Gastrocnemius medialis (tissue), 4 donors: ENCODE measurements at regions not wholly inside any gene's neighbourhood (a gene's known extent, or its start where the extent isn't known, plus 50 kb on each side); places are given as distances from the start of the nearest gene placed in this dataset.

Source experiments
- POLR2A ChIP-seq, 2 donors: fragments of 450-650 bp; IDR thresholded peaks; one replicate each; pipeline ENCODE4 v1.6.1; 2017; ENCODE audit warnings: antibody characterized with exemption in 2 of 2, mild to moderate bottlenecking in 2 of 2, moderate library complexity in 2 of 2
- TF ChIP-seq, protein P1 (sequence below), 5 experiments: fragments of 450-650 bp in 3 of 5; fragments of 200-600 bp in 2 of 5; sonication (generic) in 2 of 5; IDR thresholded peaks in 4 of 5; conservative IDR thresholded peaks in 1 of 5; 1 replicate in 4 of 5; 2 replicates in 1 of 5; pipeline ENCODE4 v1.5.1; 2016 to 2019; ENCODE audit warnings: antibody characterized with exemption in 5 of 5, mild to moderate bottlenecking in 3 of 5, moderate library complexity in 3 of 5

DNA sequence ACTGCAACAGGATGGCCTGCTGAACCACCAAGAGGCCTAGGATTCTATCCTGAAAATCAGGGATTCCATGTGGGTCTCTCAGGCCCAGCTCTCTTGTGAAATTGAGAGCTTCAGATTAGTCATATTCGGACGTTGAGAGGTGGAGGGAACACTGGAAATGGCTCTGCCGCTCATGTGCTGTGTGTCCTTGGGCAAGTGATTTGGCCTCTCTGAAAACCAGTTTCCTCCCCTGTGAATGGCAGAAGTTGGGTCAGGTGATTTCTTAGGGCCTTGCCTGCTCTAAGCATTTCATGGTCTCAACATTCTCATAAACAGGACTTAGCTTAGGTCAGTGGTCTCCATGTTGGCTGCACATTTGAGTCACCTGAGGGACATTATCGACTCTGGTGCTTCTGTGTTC is 470.1 kb downstream of the PREX1 start:
- TF ChIP-seq, protein P1, sequence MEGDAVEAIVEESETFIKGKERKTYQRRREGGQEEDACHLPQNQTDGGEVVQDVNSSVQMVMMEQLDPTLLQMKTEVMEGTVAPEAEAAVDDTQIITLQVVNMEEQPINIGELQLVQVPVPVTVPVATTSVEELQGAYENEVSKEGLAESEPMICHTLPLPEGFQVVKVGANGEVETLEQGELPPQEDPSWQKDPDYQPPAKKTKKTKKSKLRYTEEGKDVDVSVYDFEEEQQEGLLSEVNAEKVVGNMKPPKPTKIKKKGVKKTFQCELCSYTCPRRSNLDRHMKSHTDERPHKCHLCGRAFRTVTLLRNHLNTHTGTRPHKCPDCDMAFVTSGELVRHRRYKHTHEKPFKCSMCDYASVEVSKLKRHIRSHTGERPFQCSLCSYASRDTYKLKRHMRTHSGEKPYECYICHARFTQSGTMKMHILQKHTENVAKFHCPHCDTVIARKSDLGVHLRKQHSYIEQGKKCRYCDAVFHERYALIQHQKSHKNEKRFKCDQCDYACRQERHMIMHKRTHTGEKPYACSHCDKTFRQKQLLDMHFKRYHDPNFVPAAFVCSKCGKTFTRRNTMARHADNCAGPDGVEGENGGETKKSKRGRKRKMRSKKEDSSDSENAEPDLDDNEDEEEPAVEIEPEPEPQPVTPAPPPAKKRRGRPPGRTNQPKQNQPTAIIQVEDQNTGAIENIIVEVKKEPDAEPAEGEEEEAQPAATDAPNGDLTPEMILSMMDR (IDR thresholded peaks at IDR 0.05 in 4 of 5, conservative IDR thresholded peaks at IDR 0.05 in 1 of 5): no peak
- no peak for TF ChIP-seq POLR2A (IDR thresholded peaks at IDR 0.05)
